ENCODE measurements at regions not wholly inside any gene's neighbourhood (a gene's known extent, or its start where the extent isn't known, plus 50 kb on each side); places are given as distances from the start of the nearest gene placed in this dataset.

GRCh38 chr15:19973718-19974117 is 567.9 kb downstream of the GOLGA6L6 start:
- TF ChIP-seq FOXM1 (IDR thresholded peaks at IDR 0.05; ENCODE audit: borderline replicate concordance) (no peak), SP1 (IDR thresholded peaks at IDR 0.05) (no peak), SUZ12 (IDR thresholded peaks at IDR 0.05) (no peak), LEF1 (IDR thresholded peaks at IDR 0.05; ENCODE audit: borderline replicate concordance) (no peak), NFRKB (IDR thresholded peaks at IDR 0.05) (no peak), BHLHE40 (IDR thresholded peaks at IDR 0.05; ENCODE audit: borderline replicate concordance) (no peak), PKNOX1 (IDR thresholded peaks at IDR 0.05) (no peak), ARNT (IDR thresholded peaks at IDR 0.05) (no peak), FOXK2 (IDR thresholded peaks at IDR 0.05) (no peak), TARDBP (IDR thresholded peaks at IDR 0.05) (no peak)

All from HEK293T (cell line).